ENCODE measurements at regions not wholly inside any gene's neighbourhood (a gene's known extent, or its start where the extent isn't known, plus 50 kb on each side); places are given as distances from the start of the nearest gene placed in this dataset.

- TF ChIP-seq GATA2 (IDR thresholded peaks at IDR 0.05; ENCODE audit: low read depth, low read length) (no peak), GATA3 (IDR thresholded peaks at IDR 0.05; ENCODE audit: low read depth, low read length) (no peak)
Observed at GRCh38 chr15:26158176-26158575, 295.0 kb upstream of the ATP10A start.

DNA sequence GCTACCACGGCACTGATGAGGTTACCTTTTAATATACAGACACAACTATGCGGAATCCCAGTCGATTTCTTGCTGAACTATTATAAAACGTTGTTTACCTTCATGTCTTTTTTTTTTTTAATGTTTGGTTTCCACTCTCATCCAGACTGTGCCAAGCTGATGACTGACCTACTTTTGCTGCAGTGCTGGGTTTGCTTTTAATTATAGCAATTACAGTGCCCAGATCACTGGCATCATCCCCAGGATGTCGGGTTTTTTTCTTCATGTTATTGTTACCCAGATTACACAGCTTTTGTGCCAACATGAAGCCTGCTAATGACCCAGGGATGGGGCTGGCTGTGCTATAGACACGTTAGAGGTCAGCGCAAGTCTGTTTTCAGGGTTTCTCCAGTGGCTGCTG lies 294.0 kb upstream of the ATP10A start:
- no peak for TF ChIP-seq GATA3 (IDR thresholded peaks at IDR 0.05; ENCODE audit: low read depth, low read length)
- no peak for TF ChIP-seq GATA2 (IDR thresholded peaks at IDR 0.05; ENCODE audit: low read depth, low read length)

DNA sequence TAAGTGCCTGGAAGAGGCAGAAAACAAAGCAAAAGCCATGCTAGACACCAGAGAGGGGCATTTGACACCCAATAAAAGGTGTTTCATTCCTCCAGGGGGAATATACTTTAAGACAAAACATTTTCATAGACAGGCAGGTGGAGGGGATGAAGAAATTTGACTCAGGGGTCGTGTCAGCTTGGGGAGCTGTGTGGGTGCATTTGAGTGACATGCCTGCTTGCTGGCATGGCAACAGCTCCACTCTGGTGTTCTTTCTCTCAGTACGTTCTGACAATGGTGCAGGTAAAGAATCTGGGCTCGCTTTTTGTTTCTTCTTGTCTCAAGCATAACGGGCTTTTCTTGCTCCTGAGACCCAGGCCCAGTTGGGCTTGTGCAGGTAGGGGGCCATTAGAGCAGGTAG lies 292.9 kb upstream of the ATP10A start:
- TF ChIP-seq GATA2 (IDR thresholded peaks at IDR 0.05; ENCODE audit: low read depth, low read length) = no peak
- TF ChIP-seq GATA3 (IDR thresholded peaks at IDR 0.05; ENCODE audit: low read depth, low read length) = no peak

DNA sequence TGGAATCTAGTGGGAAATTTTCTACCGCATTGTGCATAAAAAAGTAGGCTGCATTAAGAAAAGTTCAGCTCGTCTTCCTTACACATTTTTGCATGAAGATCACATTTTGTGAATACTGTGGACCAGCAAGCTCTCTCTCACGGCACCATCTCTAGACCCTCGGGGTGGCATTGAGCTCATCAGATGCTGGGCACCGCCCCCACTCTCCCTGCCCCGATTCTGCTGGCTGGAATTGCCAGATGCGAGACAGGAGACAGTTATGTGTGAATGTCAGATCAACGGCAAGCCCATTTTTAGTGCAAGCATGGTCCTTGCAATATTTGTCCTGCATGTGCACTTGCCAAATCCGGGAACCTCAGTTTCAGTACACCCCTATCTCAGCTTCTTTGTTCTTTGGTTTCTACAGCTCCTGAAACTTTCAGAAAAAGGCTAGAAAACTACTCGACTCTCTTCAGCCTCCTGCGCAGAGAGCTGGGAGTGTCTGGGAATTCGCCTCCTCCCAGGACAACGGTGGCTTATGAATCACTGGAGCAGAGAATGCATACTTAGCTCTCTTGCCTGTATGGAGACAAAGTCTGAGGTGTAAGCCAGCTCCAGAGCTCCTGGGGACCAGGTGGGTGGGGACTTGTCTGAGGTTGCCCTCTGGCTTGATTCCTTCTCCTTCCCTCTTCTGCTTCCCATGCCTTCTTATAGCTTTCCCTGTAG lies 285.2 kb upstream of the ATP10A start:
- no peak for TF ChIP-seq GATA3 (IDR thresholded peaks at IDR 0.05; ENCODE audit: low read depth, low read length)
- TF ChIP-seq GATA2 (IDR thresholded peaks at IDR 0.05; ENCODE audit: low read depth, low read length) = no peak

DNA sequence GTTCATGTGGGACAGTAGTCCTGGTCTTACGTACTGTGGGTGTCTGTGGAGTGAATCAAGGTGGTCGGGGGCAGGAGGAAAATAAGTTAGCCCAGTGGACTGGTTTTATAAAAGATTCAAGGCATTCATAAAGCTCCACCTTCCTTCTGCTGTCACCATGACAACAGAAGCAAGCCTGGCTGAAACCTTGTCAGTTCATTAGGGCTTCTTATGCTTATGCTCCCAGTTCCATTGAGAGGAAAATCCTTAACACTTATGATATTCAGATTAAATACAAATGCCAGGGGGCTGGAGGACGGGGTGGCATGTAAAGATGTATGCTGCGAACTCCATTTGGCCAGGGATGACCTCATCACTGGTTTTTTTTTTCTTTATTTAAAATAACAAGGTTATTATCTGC lies 283.1 kb upstream of the ATP10A start:
- TF ChIP-seq GATA3 (IDR thresholded peaks at IDR 0.05; ENCODE audit: low read depth, low read length) (no peak), GATA2 (IDR thresholded peaks at IDR 0.05; ENCODE audit: low read depth, low read length) (no peak)

DNA sequence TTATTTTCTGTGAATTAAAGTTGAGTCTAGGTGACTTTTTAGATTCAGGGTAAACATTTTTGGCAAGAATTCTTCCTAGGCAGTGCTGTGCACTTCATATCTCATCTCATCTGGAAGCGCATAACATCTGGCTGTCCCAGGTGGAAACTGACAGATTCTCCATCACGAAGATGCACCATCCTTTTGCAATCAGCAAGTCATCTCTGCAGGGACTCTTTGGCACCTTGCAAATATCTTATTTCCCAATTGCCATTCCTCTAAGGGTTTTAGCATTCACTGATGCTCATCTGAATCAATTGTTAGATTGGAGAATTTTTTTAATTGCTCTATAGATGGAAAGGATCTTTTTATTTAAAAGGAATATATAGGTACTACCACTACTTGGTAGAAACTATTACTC lies 282.7 kb upstream of the ATP10A start:
- TF ChIP-seq GATA2 (IDR thresholded peaks at IDR 0.05; ENCODE audit: low read depth, low read length) (no peak), GATA3 (IDR thresholded peaks at IDR 0.05; ENCODE audit: low read depth, low read length) (no peak)

- no peak for TF ChIP-seq GATA3 (IDR thresholded peaks at IDR 0.05; ENCODE audit: low read depth, low read length)
- no peak for TF ChIP-seq GATA2 (IDR thresholded peaks at IDR 0.05; ENCODE audit: low read depth, low read length)
Observed at GRCh38 chr15:26144836-26145235, 281.7 kb upstream of the ATP10A start.

- no peak for TF ChIP-seq GATA2 (IDR thresholded peaks at IDR 0.05; ENCODE audit: low read depth, low read length)
- TF ChIP-seq GATA3 (IDR thresholded peaks at IDR 0.05; ENCODE audit: low read depth, low read length) = no peak
Observed at GRCh38 chr15:26143221-26143620, 280.1 kb upstream of the ATP10A start.

- TF ChIP-seq GATA3 (IDR thresholded peaks at IDR 0.05; ENCODE audit: low read depth, low read length) = no peak
Observed at GRCh38 chr15:26134812-26135211, 271.7 kb upstream of the ATP10A start.

GRCh38 chr15:26134152-26134551 lies 271.0 kb upstream of the ATP10A start:
- no peak for TF ChIP-seq GATA3 (IDR thresholded peaks at IDR 0.05; ENCODE audit: low read depth, low read length)
- no peak for TF ChIP-seq GATA2 (IDR thresholded peaks at IDR 0.05; ENCODE audit: low read depth, low read length)

- no peak for TF ChIP-seq GATA3 (IDR thresholded peaks at IDR 0.05; ENCODE audit: low read depth, low read length)
- no peak for TF ChIP-seq GATA2 (IDR thresholded peaks at IDR 0.05; ENCODE audit: low read depth, low read length)
Observed at GRCh38 chr15:26132811-26133210, 269.7 kb upstream of the ATP10A start.

DNA sequence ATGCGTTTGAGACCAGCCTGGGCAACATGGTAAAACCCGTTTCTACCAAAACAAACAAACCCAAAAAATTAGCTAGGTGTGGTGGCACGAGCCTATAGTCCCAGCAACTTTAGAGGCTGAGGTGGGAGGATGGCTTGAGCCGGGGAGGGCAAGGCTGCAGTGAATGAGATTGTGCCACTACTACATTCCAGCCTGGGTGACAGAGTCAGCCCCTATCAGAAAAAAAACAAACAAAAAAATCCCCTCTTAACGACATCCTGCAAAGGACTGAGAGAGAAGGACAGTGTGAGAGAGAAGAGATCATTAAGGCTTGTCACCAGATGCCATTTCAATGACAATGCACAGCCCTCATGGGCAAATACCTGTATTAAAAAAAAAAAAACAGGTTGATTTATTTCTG lies 266.7 kb upstream of the ATP10A start:
- TF ChIP-seq GATA3 (IDR thresholded peaks at IDR 0.05; ENCODE audit: low read depth, low read length) (no peak), GATA2 (IDR thresholded peaks at IDR 0.05; ENCODE audit: low read depth, low read length) (no peak)

GRCh38 chr15:26128611-26129140 lies 265.5 kb upstream of the ATP10A start:
- TF ChIP-seq GATA2 (IDR thresholded peaks at IDR 0.05; ENCODE audit: low read depth, low read length) (no peak), GATA3 (IDR thresholded peaks at IDR 0.05; ENCODE audit: low read depth, low read length) (no peak)

- TF ChIP-seq GATA3 (IDR thresholded peaks at IDR 0.05; ENCODE audit: low read depth, low read length) (no peak), GATA2 (IDR thresholded peaks at IDR 0.05; ENCODE audit: low read depth, low read length) (no peak)
Observed at GRCh38 chr15:26126819-26127387, 263.8 kb upstream of the ATP10A start.

DNA sequence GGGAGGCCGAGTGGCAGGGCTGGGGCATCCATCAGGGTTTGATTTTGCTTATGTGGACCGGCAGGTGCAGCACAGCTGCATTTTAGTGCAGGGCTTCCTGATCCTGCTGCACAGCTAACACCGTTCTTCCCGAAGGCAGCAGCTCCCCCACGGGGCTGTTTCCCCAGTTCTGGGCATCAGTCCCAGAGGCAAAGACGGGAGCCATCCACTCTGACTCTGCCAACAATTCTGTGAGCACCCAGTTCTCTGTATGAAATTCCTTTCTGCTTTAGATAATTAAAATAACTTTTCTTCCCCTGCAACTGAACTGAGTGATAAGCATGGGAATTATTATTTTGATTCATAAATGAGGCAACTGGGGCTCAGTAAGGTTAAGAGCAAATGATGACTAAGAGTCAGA lies 262.9 kb upstream of the ATP10A start:
- TF ChIP-seq GATA3 (IDR thresholded peaks at IDR 0.05; ENCODE audit: low read depth, low read length) (no peak), GATA2 (IDR thresholded peaks at IDR 0.05; ENCODE audit: low read depth, low read length) (no peak)

All from SH-SY5Y (cell line).